ENCODE measurements at regions not wholly inside any gene's neighbourhood (a gene's known extent, or its start where the extent isn't known, plus 50 kb on each side); places are given as distances from the start of the nearest gene placed in this dataset.

GRCh38 chr11:115085461-115086210 is 407.3 kb downstream of the NXPE2 start:
- TF ChIP-seq CTCF (conservative IDR thresholded peaks at IDR 0.05; ENCODE audit: low read depth, low read length) (no peak), EZH2 (IDR thresholded peaks at IDR 0.05; ENCODE audit: low read length, unreplicated experiment) (no peak)

Measured in PC-3 (cell line).